Mesendoderm (in vitro differentiated cells): ENCODE measurements at regions not wholly inside any gene's neighbourhood (a gene's known extent, or its start where the extent isn't known, plus 50 kb on each side); places are given as distances from the start of the nearest gene placed in this dataset.
"Not testable (repeated sequence)": the region's sequence is repeated elsewhere in the genome, so short reads cannot be mapped to it uniquely, and the experiment has no call there.

ENCODE experiments used
- DNase-seq: peaks from one replicate; pipeline ENCODE4 v3.0.0; 2013
- H2AK5ac ChIP-seq: 2 replicates; pipeline ENCODE4 v1.6.1; 2013; ENCODE audit warnings: low read length, inconsistent platforms
- H2BK120ac ChIP-seq: 2 replicates; pipeline ENCODE4 v1.6.1; 2013; ENCODE audit warnings: low read depth, mild to moderate bottlenecking, low read length, moderate library complexity, mixed read lengths
- H2BK15ac ChIP-seq: replicated peaks from 2 replicates; pipeline ENCODE4 v1.6.1; 2013; ENCODE audit warnings: low read depth, mild to moderate bottlenecking, moderate library complexity
- H2BK5ac ChIP-seq: 2 replicates; pipeline ENCODE4 v1.6.1; 2013; ENCODE audit warnings: low read length, inconsistent platforms
- H3K18ac ChIP-seq: 2 replicates; pipeline ENCODE4 v1.6.1; 2013; ENCODE audit warnings: mild to moderate bottlenecking, low read length, mixed read lengths
- H3K23ac ChIP-seq: one replicate; pipeline ENCODE4 v1.6.1; 2013; ENCODE audit warnings: low read length
- H3K27ac ChIP-seq: 2 replicates; pipeline ENCODE4 v1.5.1; 2013; ENCODE audit warnings: low read depth, mild to moderate bottlenecking, inconsistent platforms, low read length, moderate library complexity
- H3K27me3 ChIP-seq: 2 replicates; pipeline ENCODE4 v1.6.1; 2013; ENCODE audit warnings: low read length, control low read depth, mild to moderate bottlenecking, inconsistent platforms; ENCODE audit not compliant: insufficient read depth, poor library complexity
- H3K36me3 ChIP-seq: 2 replicates; pipeline ENCODE4 v1.6.1; 2013; ENCODE audit warnings: low read length, inconsistent platforms; ENCODE audit not compliant: control insufficient read depth, insufficient read depth
- H3K4ac ChIP-seq: one replicate; pipeline ENCODE4 v1.6.1; 2013; ENCODE audit warnings: low read depth, mild to moderate bottlenecking, low read length, moderate library complexity
- H3K4me1 ChIP-seq: 2 replicates; pipeline ENCODE4 v1.6.1; 2013; ENCODE audit warnings: low read depth, low read length, inconsistent platforms; ENCODE audit not compliant: control insufficient read depth
- H3K4me2 ChIP-seq: 2 replicates; pipeline ENCODE4 v1.6.1; 2013; ENCODE audit warnings: low read length
- H3K4me3 ChIP-seq: 2 replicates; pipeline ENCODE4 v1.5.1; 2013; ENCODE audit warnings: mild to moderate bottlenecking, low read length
- H3K56ac ChIP-seq: one replicate; pipeline ENCODE4 v1.6.1; 2013; ENCODE audit warnings: low read length
- H3K79me1 ChIP-seq: 2 replicates; pipeline ENCODE4 v1.6.1; 2013; ENCODE audit warnings: low read length, inconsistent platforms
- H3K79me2 ChIP-seq: 2 replicates; pipeline ENCODE4 v1.6.1; 2013; ENCODE audit warnings: mild to moderate bottlenecking, low read length; ENCODE audit not compliant: control insufficient read depth, insufficient read depth
- H3K9ac ChIP-seq: 2 replicates; pipeline ENCODE4 v1.6.1; 2013; ENCODE audit warnings: low read length, inconsistent platforms
- H4K5ac ChIP-seq: one replicate; pipeline ENCODE4 v1.6.1; 2013; ENCODE audit warnings: low read length
- H4K8ac ChIP-seq: one replicate; pipeline ENCODE4 v1.6.1; 2013; ENCODE audit warnings: low read depth, mild to moderate bottlenecking, control low read depth, low read length, moderate library complexity
- WGBS: extraction: QIAGEN DNeasy Blood & Tissue Kit; methylation state at CpG from one replicate; pipeline ENCODE4 v1.1.7; 2013; ENCODE audit warnings: low lambda C conversion rate, missing lambda C conversion rate; ENCODE audit not compliant: insufficient coverage; ENCODE audit errors: extremely low coverage; 5-methylcytosine and 5-hydroxymethylcytosine counted together

GRCh38 chr4:171475111-171475510 lies 338.1 kb upstream of the GALNTL6 start:
- H3K4me1 ChIP-seq, H3K36me3 ChIP-seq, H3K27ac ChIP-seq, H2BK120ac ChIP-seq, H3K79me2 ChIP-seq, H3K27me3 ChIP-seq, H4K5ac ChIP-seq, DNase-seq, H3K56ac ChIP-seq, H3K23ac ChIP-seq, H4K8ac ChIP-seq, H2BK5ac ChIP-seq, H3K4ac ChIP-seq, H3K79me1 ChIP-seq, H3K4me3 ChIP-seq, H2BK15ac ChIP-seq, H2AK5ac ChIP-seq, H3K9ac ChIP-seq, H3K18ac ChIP-seq, H3K4me2 ChIP-seq: not testable (repeated sequence)
- WGBS = no CpG with 5 or more reads among the region's 3 CpGs

GRCh38 chr4:171473155-171473554 lies 340.0 kb upstream of the GALNTL6 start:
- no peaks in the 10 kb centered on the region for H3K79me2 ChIP-seq
- H2BK5ac ChIP-seq = no peak overlapping the region
- H2BK15ac ChIP-seq = no peak overlapping the region
- H3K18ac ChIP-seq = no peak overlapping the region
- H2AK5ac ChIP-seq = no peak overlapping the region
- no peak overlapping the region for H3K4me2 ChIP-seq
- no peak for DNase-seq
- WGBS = no CpG with 5 or more reads among the region's 2 CpGs
- H3K4ac ChIP-seq = no peak overlapping the region
- no peak overlapping the region for H3K4me3 ChIP-seq
- no peak overlapping the region for H3K23ac ChIP-seq
- H3K27me3 ChIP-seq = no peaks in the 10 kb centered on the region
- no peak overlapping the region for H4K8ac ChIP-seq
- no peaks in the 10 kb centered on the region for H3K36me3 ChIP-seq
- no peak overlapping the region for H3K9ac ChIP-seq
- no peak overlapping the region for H3K27ac ChIP-seq
- H4K5ac ChIP-seq = no peak overlapping the region
- no peaks in the 10 kb centered on the region for H3K79me1 ChIP-seq
- H2BK120ac ChIP-seq = no peak overlapping the region
- no peak overlapping the region for H3K56ac ChIP-seq
- peaks cover 2% of the 10 kb centered on the region for H3K4me1 ChIP-seq

- Histone ChIP-seq H4K5ac (no peak overlapping the region), H3K4me1 (no peaks in the 10 kb centered on the region), H3K79me1 (no peaks in the 10 kb centered on the region), H3K27ac (no peak overlapping the region), H3K4me3 (no peak overlapping the region), H3K4me2 (no peak overlapping the region), H3K18ac (no peak overlapping the region), H3K9ac (no peak overlapping the region), H4K8ac (no peak overlapping the region), H2BK5ac (no peak overlapping the region), H3K36me3 (no peaks in the 10 kb centered on the region), H3K4ac (no peak overlapping the region), H3K23ac (no peak overlapping the region), H3K27me3 (no peaks in the 10 kb centered on the region), H3K56ac (no peak overlapping the region), H2AK5ac (no peak overlapping the region), H3K79me2 (no peaks in the 10 kb centered on the region), H2BK120ac (no peak overlapping the region), H2BK15ac (no peak overlapping the region)
- DNase-seq = no peak
- WGBS = no CpG with 5 or more reads among the region's 4 CpGs
These were observed 341.0 kb upstream of the GALNTL6 start for GRCh38 chr4:171472230-171472629.

GRCh38 chr4:171464499-171464898 lies 348.7 kb upstream of the GALNTL6 start:
- whole genome bisulfite sequencing = no CpG with 5 or more reads among the region's 3 CpGs
- Histone ChIP-seq H3K79me1 (no peaks in the 10 kb centered on the region), H3K27ac (no peak overlapping the region), H3K4me1 (no peaks in the 10 kb centered on the region), H4K8ac (no peak overlapping the region), H3K27me3 (no peaks in the 10 kb centered on the region), H4K5ac (no peak overlapping the region), H3K23ac (no peak overlapping the region), H3K4me2 (no peak overlapping the region), H3K18ac (no peak overlapping the region), H2BK15ac (no peak overlapping the region), H2AK5ac (no peak overlapping the region), H2BK120ac (no peak overlapping the region), H3K79me2 (no peaks in the 10 kb centered on the region), H3K4ac (no peak overlapping the region), H3K9ac (no peak overlapping the region), H3K4me3 (no peak overlapping the region), H2BK5ac (no peak overlapping the region), H3K36me3 (no peaks in the 10 kb centered on the region), H3K56ac (no peak overlapping the region)
- no peak for DNase-seq

GRCh38 chr4:171461191-171461590 lies 352.0 kb upstream of the GALNTL6 start:
- Histone ChIP-seq H3K23ac (no peak overlapping the region), H3K4me3 (no peak overlapping the region), H3K79me2 (no peaks in the 10 kb centered on the region), H3K27ac (no peak overlapping the region), H2BK120ac (no peak overlapping the region), H3K4ac (no peak overlapping the region), H4K8ac (no peak overlapping the region), H3K4me1 (no peaks in the 10 kb centered on the region), H2BK5ac (no peak overlapping the region), H4K5ac (no peak overlapping the region), H2AK5ac (no peak overlapping the region), H3K18ac (no peak overlapping the region), H3K79me1 (no peaks in the 10 kb centered on the region), H3K56ac (no peak overlapping the region), H3K9ac (no peak overlapping the region), H3K27me3 (no peaks in the 10 kb centered on the region), H3K36me3 (no peaks in the 10 kb centered on the region), H2BK15ac (no peak overlapping the region), H3K4me2 (no peak overlapping the region)
- no peak for DNase-seq

- WGBS = no CpG with 5 or more reads among the region's 2 CpGs
- Histone ChIP-seq H3K4me2 (no peak overlapping the region), H2BK5ac (no peak overlapping the region), H4K5ac (no peak overlapping the region), H3K4me3 (no peak overlapping the region), H3K27me3 (no peaks in the 10 kb centered on the region), H3K4me1 (no peaks in the 10 kb centered on the region), H3K27ac (no peak overlapping the region), H4K8ac (no peak overlapping the region), H3K9ac (no peak overlapping the region), H3K56ac (no peak overlapping the region), H2BK120ac (no peak overlapping the region), H2BK15ac (no peak overlapping the region), H3K4ac (no peak overlapping the region), H3K36me3 (no peaks in the 10 kb centered on the region), H3K79me1 (no peaks in the 10 kb centered on the region), H3K18ac (no peak overlapping the region), H2AK5ac (no peak overlapping the region), H3K23ac (no peak overlapping the region), H3K79me2 (no peaks in the 10 kb centered on the region)
- no peak for DNase-seq
These were observed 364.2 kb upstream of the GALNTL6 start for GRCh38 chr4:171448919-171449481.
